Naive thymus-derived CD4-positive, alpha-beta T cell (primary cell): ENCODE measurements at regions not wholly inside any gene's neighbourhood (a gene's known extent, or its start where the extent isn't known, plus 50 kb on each side); places are given as distances from the start of the nearest gene placed in this dataset.

ENCODE experiments used
- ATAC-seq: fragments of 150-1000 bp; cut with Tn5 transposase; 2 replicates; pipeline ENCODE4 v1.10.0; 2021; ENCODE audit warnings: mild to moderate bottlenecking, moderate library complexity
- CTCF ChIA-PET: fragments of 350-600 bp; sonication (Branson Sonifier 250); formaldehyde crosslinking; loops from one replicate; lab custom pipeline; 2021; ENCODE audit warnings: antibody characterized with exemption; lab: Charles Lee
- POLR2A ChIA-PET: fragments of 350-600 bp; sonication (Branson Sonifier 250); formaldehyde crosslinking; loops from one replicate; lab custom pipeline; 2021; ENCODE audit warnings: antibody characterized with exemption, inconsistent platforms; lab: Charles Lee
- DNase-seq, 9 donors: peaks; one replicate each; pipeline versions ENCODE4 v3.0.0 to v3.0.0-alpha.2; 2020 to 2022; ENCODE audit warnings: mixed read lengths in 1 of 9
- H3K27ac ChIP-seq: one replicate; pipeline ENCODE4 v1.7.0; 2013; ENCODE audit warnings: mild to moderate bottlenecking, low read depth, low read length, moderate library complexity
- H3K27me3 ChIP-seq, 2 donors: one replicate each; pipeline ENCODE4 v1.7.0; 2013; ENCODE audit warnings: low read length in 2 of 2, mild to moderate bottlenecking in 2 of 2, moderate library complexity in 2 of 2; ENCODE audit not compliant: control insufficient read depth in 2 of 2, insufficient read depth in 2 of 2
- H3K36me3 ChIP-seq, 3 experiments: 1 replicate in 2 of 3; 2 replicates in 1 of 3; pipeline ENCODE4 v1.7.0; 2013; ENCODE audit warnings: low read length in 3 of 3, mild to moderate bottlenecking in 3 of 3, moderate library complexity in 1 of 3; ENCODE audit not compliant: insufficient read depth in 3 of 3, control insufficient read depth in 2 of 3
- H3K4me1 ChIP-seq, 2 donors: one replicate each; pipeline ENCODE4 v1.7.0; 2013; ENCODE audit warnings: low read length in 2 of 2, mild to moderate bottlenecking in 2 of 2, moderate library complexity in 1 of 2; ENCODE audit not compliant: control insufficient read depth in 2 of 2, insufficient read depth in 2 of 2
- H3K4me3 ChIP-seq: 2 replicates; pipeline ENCODE4 v1.7.0; 2013; ENCODE audit warnings: mild to moderate bottlenecking, low read length
- H3K9me3 ChIP-seq, 3 experiments: 1 replicate in 2 of 3; 2 replicates in 1 of 3; pipeline ENCODE4 v1.7.0; 2013; ENCODE audit warnings: low read length in 3 of 3; ENCODE audit not compliant: control insufficient read depth in 2 of 3
- H3K27ac Mint-ChIP-seq, 9 donors: one replicate each; pipeline ENCODE4 v1.8.0; 2020 to 2022; ENCODE audit warnings: mixed read lengths in 9 of 9, mild to moderate bottlenecking in 8 of 9, moderate library complexity in 5 of 9, inconsistent platforms in 2 of 9
- H3K27me3 Mint-ChIP-seq, 5 donors: one replicate each; pipeline ENCODE4 v1.8.0; 2021 to 2022; ENCODE audit warnings: mixed read lengths in 5 of 5, mild to moderate bottlenecking in 1 of 5
- H3K36me3 Mint-ChIP-seq, 5 donors: one replicate each; pipeline ENCODE4 v1.8.0; 2020 to 2022; ENCODE audit warnings: mixed read lengths in 5 of 5, mild to moderate bottlenecking in 3 of 5, inconsistent platforms in 1 of 5
- H3K4me1 Mint-ChIP-seq, 7 donors: one replicate each; pipeline ENCODE4 v1.8.0; 2020 to 2022; ENCODE audit warnings: mixed read lengths in 7 of 7, mild to moderate bottlenecking in 3 of 7, inconsistent platforms in 1 of 7
- H3K4me3 Mint-ChIP-seq, 10 donors: one replicate each; pipeline ENCODE4 v1.8.0; 2020 to 2022; ENCODE audit warnings: mild to moderate bottlenecking in 10 of 10, mixed read lengths in 10 of 10, moderate library complexity in 6 of 10, inconsistent platforms in 2 of 10
- H3K9me3 Mint-ChIP-seq, 11 donors: one replicate each; pipeline ENCODE4 v1.8.0; 2020 to 2022; ENCODE audit warnings: mixed read lengths in 11 of 11, mild to moderate bottlenecking in 4 of 11, inconsistent platforms in 1 of 11, moderate library complexity in 1 of 11
- intact Hi-C, 2 donors: fragments of 100-400 bp; cut with micrococcal nuclease; formaldehyde crosslinking; loops; one replicate each; pipeline ENCODE4 v1.15.1; 2023

GRCh38 chr21:34215911-34216717, 142.7 kb downstream of the MRPS6 start:
- Mint-ChIP-seq H3K27ac (no peak overlapping the region), H3K9me3 (peaks cover 0 to 19% (median 8%) of the 10 kb centered on the region in 11 donors), H3K4me3 (no peak overlapping the region), H3K36me3 (peaks cover 0 to 16% (median 12%) of the 10 kb centered on the region in 5 donors), H3K4me1 (no peaks in the 10 kb centered on the region), H3K27me3 (peaks cover 0 to 7% (median 0%) of the 10 kb centered on the region in 5 donors)
- H3K4me3 ChIP-seq = no peak overlapping the region
- ATAC-seq (no peak), DNase-seq (no peak)
- H3K4me1 ChIP-seq = no peaks in the 10 kb centered on the region
- ChIA-PET CTCF (interaction anchor here (0.7 kb wide), 1 partner anchor 305 kb away, joined by 3 read pairs; no protein-coding TSS in a partner anchor), POLR2A (no interaction called here)
- H3K9me3 ChIP-seq = peaks cover 0 to 6% (median 0%) of the 10 kb centered on the region in 3 experiments
- no peaks in the 10 kb centered on the region for H3K27me3 ChIP-seq
- intact Hi-C loops = no loop called here
- no peak overlapping the region for H3K27ac ChIP-seq
- H3K36me3 ChIP-seq = no peaks in the 10 kb centered on the region

- Mint-ChIP-seq H3K27ac (no peak overlapping the region), H3K9me3 (peaks cover 0 to 19% (median 8%) of the 10 kb centered on the region in 11 donors), H3K4me1 (no peaks in the 10 kb centered on the region), H3K36me3 (peaks cover 0 to 13% (median 12%) of the 10 kb centered on the region in 5 donors), H3K27me3 (peaks cover 0 to 3% (median 0%) of the 10 kb centered on the region in 5 donors), H3K4me3 (no peak overlapping the region)
- no peak for ATAC-seq
- POLR2A ChIA-PET = no interaction called here
- CTCF ChIA-PET = interaction anchor here (0.7 kb wide), 1 partner anchor 305 kb away, joined by 3 read pairs; no protein-coding TSS in a partner anchor
- no peak overlapping the region for H3K27ac ChIP-seq
- H3K36me3 ChIP-seq = no peaks in the 10 kb centered on the region
- intact Hi-C loops = no loop called here
- no peaks in the 10 kb centered on the region for H3K4me1 ChIP-seq
- no peak overlapping the region for H3K4me3 ChIP-seq
- H3K9me3 ChIP-seq = peaks cover 0 to 6% (median 0%) of the 10 kb centered on the region in 3 experiments
- H3K27me3 ChIP-seq = no peaks in the 10 kb centered on the region
- DNase-seq = no peak
These were observed 143.3 kb downstream of the MRPS6 start for GRCh38 chr21:34216718-34217032.

GRCh38 chr21:34217263-34217662, 143.9 kb downstream of the MRPS6 start:
- CTCF ChIA-PET = no interaction called here
- Histone ChIP-seq H3K9me3 (peaks cover 0 to 6% (median 0%) of the 10 kb centered on the region in 3 experiments), H3K4me3 (no peak overlapping the region), H3K36me3 (no peaks in the 10 kb centered on the region), H3K27me3 (no peaks in the 10 kb centered on the region), H3K4me1 (no peaks in the 10 kb centered on the region), H3K27ac (no peak overlapping the region)
- Mint-ChIP-seq H3K36me3 (peaks cover 0 to 13% (median 11%) of the 10 kb centered on the region in 5 donors), H3K27ac (no peak overlapping the region), H3K4me1 (no peaks in the 10 kb centered on the region), H3K27me3 (peaks cover 0 to 3% (median 0%) of the 10 kb centered on the region in 5 donors), H3K4me3 (no peak overlapping the region), H3K9me3 (peaks cover 0 to 19% (median 8%) of the 10 kb centered on the region in 11 donors)
- POLR2A ChIA-PET = no interaction called here
- intact Hi-C loops = no loop called here
- ATAC-seq (no peak), DNase-seq (no peak)

- CTCF ChIA-PET = no interaction called here
- Mint-ChIP-seq H3K36me3 (peaks cover 0 to 10% (median 6%) of the 10 kb centered on the region in 5 donors), H3K9me3 (peaks cover 0 to 10% (median 4%) of the 10 kb centered on the region in 11 donors), H3K27me3 (peaks cover 0 to 3% (median 0%) of the 10 kb centered on the region in 5 donors), H3K4me3 (no peak overlapping the region), H3K4me1 (no peaks in the 10 kb centered on the region), H3K27ac (no peak overlapping the region)
- POLR2A ChIA-PET = interaction anchor here (1.2 kb wide), 1 partner anchor 297 kb away, joined by 3 read pairs; no protein-coding TSS in a partner anchor
- DNase-seq = no peak
- Histone ChIP-seq H3K36me3 (no peaks in the 10 kb centered on the region), H3K27ac (no peak overlapping the region), H3K4me3 (no peak overlapping the region), H3K4me1 (no peaks in the 10 kb centered on the region), H3K9me3 (no peaks in the 10 kb centered on the region), H3K27me3 (no peaks in the 10 kb centered on the region)
- intact Hi-C loops = no loop called here
- no peak for ATAC-seq
These were observed 144.3 kb upstream of the KCNE2 start for GRCh38 chr21:34219334-34220060.

GRCh38 chr21:34220556-34221195, 143.1 kb upstream of the KCNE2 start:
- Histone ChIP-seq H3K27ac (no peak overlapping the region), H3K36me3 (no peaks in the 10 kb centered on the region), H3K27me3 (no peaks in the 10 kb centered on the region), H3K9me3 (no peaks in the 10 kb centered on the region), H3K4me1 (no peaks in the 10 kb centered on the region), H3K4me3 (no peak overlapping the region)
- intact Hi-C loops = no loop called here
- Mint-ChIP-seq H3K27me3 (peaks cover 0 to 3% (median 0%) of the 10 kb centered on the region in 5 donors), H3K9me3 (peaks cover 0 to 3% (median 0%) of the 10 kb centered on the region in 11 donors), H3K27ac (no peak overlapping the region), H3K4me1 (no peaks in the 10 kb centered on the region), H3K4me3 (no peak overlapping the region), H3K36me3 (peaks cover 0 to 3% (median under 1%) of the 10 kb centered on the region in 5 donors)
- ChIA-PET CTCF (interaction anchor here (0.8 kb wide), 1 partner anchor 297 kb away, joined by 3 read pairs; no protein-coding TSS in a partner anchor), POLR2A (interaction anchor here (0.6 kb wide), 1 partner anchor 17 kb away, joined by 5 read pairs; no protein-coding TSS in a partner anchor)
- no peak for ATAC-seq
- no peak for DNase-seq

GRCh38 chr21:34221331-34222030, 142.3 kb upstream of the KCNE2 start:
- Mint-ChIP-seq H3K27me3 (peaks cover 0 to 3% (median 0%) of the 10 kb centered on the region in 5 donors), H3K4me3 (no peak overlapping the region), H3K9me3 (peaks cover 0 to 3% (median 0%) of the 10 kb centered on the region in 11 donors), H3K36me3 (peaks cover 0 to 3% (median 0%) of the 10 kb centered on the region in 5 donors), H3K27ac (peak overlapping the region in 1 of 9 donors; percentile 22), H3K4me1 (no peaks in the 10 kb centered on the region)
- DNase-seq (no peak), ATAC-seq (no peak)
- no peaks in the 10 kb centered on the region for H3K27me3 ChIP-seq
- no peak overlapping the region for H3K27ac ChIP-seq
- POLR2A ChIA-PET = interaction anchor here (0.7 kb wide), 1 partner anchor 689 kb away, joined by 3 read pairs; no protein-coding TSS in a partner anchor
- no peaks in the 10 kb centered on the region for H3K9me3 ChIP-seq
- intact Hi-C loops = no loop called here
- H3K4me3 ChIP-seq = no peak overlapping the region
- H3K36me3 ChIP-seq = no peaks in the 10 kb centered on the region
- CTCF ChIA-PET = no interaction called here
- no peaks in the 10 kb centered on the region for H3K4me1 ChIP-seq
